Endothelial cell (in vitro differentiated cells): ENCODE measurements at regions not wholly inside any gene's neighbourhood (a gene's known extent, or its start where the extent isn't known, plus 50 kb on each side); places are given as distances from the start of the nearest gene placed in this dataset.
"Not testable (repeated sequence)": the region's sequence is repeated elsewhere in the genome, so short reads cannot be mapped to it uniquely, and the experiment has no call there.

Experiments used
- DNase-seq: peaks from one replicate; pipeline ENCODE4 v3.0.0; 2021; ENCODE audit warnings: low spot score
- H3K27ac Mint-ChIP-seq: one replicate; pipeline ENCODE4 v1.8.0; 2021; ENCODE audit warnings: mixed read lengths, inconsistent platforms; ENCODE audit not compliant: unreplicated experiment
- H3K27me3 Mint-ChIP-seq: one replicate; pipeline ENCODE4 v1.8.0; 2021; ENCODE audit warnings: mild to moderate bottlenecking, moderate library complexity, mixed read lengths, inconsistent platforms; ENCODE audit not compliant: unreplicated experiment
- H3K36me3 Mint-ChIP-seq: one replicate; pipeline ENCODE4 v1.8.0; 2021; ENCODE audit warnings: mild to moderate bottlenecking, low read depth, mixed read lengths, inconsistent platforms; ENCODE audit not compliant: unreplicated experiment
- H3K4me1 Mint-ChIP-seq: one replicate; pipeline ENCODE4 v1.8.0; 2021; ENCODE audit warnings: mild to moderate bottlenecking, mixed read lengths, inconsistent platforms; ENCODE audit not compliant: unreplicated experiment
- H3K4me3 Mint-ChIP-seq: one replicate; pipeline ENCODE4 v1.8.0; 2021; ENCODE audit warnings: mild to moderate bottlenecking, mixed read lengths, inconsistent platforms; ENCODE audit not compliant: unreplicated experiment
- H3K9me3 Mint-ChIP-seq: one replicate; pipeline ENCODE4 v1.8.0; 2021; ENCODE audit warnings: mixed read lengths, inconsistent platforms; ENCODE audit not compliant: unreplicated experiment
- CTCF ChIP-seq: fragments of 200-600 bp; sonication (generic); IDR thresholded peaks from one replicate; pipeline ENCODE4 v1.5.0; 2021; ENCODE audit warnings: antibody characterized with exemption; ENCODE audit not compliant: unreplicated experiment

- peaks cover 31% of the 10 kb centered on the region for H3K4me1 Mint-ChIP-seq
- no peaks in the 10 kb centered on the region for H3K9me3 Mint-ChIP-seq
- no peak for TF ChIP-seq CTCF
- no peak overlapping the region for H3K4me3 Mint-ChIP-seq
- H3K36me3 Mint-ChIP-seq = peaks cover 4% of the 10 kb centered on the region
- peaks cover 3% of the 10 kb centered on the region for H3K27me3 Mint-ChIP-seq
- no peak for DNase-seq
- no peak overlapping the region for H3K27ac Mint-ChIP-seq
Measured at GRCh38 chr22:49659281-49659923, 168.3 kb downstream of the BRD1 start.

- Mint-ChIP-seq H3K4me1 (peaks cover 31% of the 10 kb centered on the region), H3K27me3 (peaks cover 3% of the 10 kb centered on the region), H3K27ac (no peak overlapping the region), H3K4me3 (peak overlapping the region; percentile 35), H3K36me3 (peaks cover 4% of the 10 kb centered on the region), H3K9me3 (no peaks in the 10 kb centered on the region)
- DNase-seq = no peak
- no peak for TF ChIP-seq CTCF
Measured at GRCh38 chr22:49658902-49659280, 168.8 kb downstream of the BRD1 start.

- H3K27me3 Mint-ChIP-seq = peaks cover 3% of the 10 kb centered on the region
- no peak for TF ChIP-seq CTCF
- no peaks in the 10 kb centered on the region for H3K9me3 Mint-ChIP-seq
- peaks cover 4% of the 10 kb centered on the region for H3K36me3 Mint-ChIP-seq
- H3K27ac Mint-ChIP-seq = no peak overlapping the region
- DNase-seq = no peak
- peaks cover 28% of the 10 kb centered on the region for H3K4me1 Mint-ChIP-seq
- peak overlapping the region; percentile 73 for H3K4me3 Mint-ChIP-seq
Measured at GRCh38 chr22:49657974-49658590, 169.6 kb downstream of the BRD1 start.

- H3K36me3 Mint-ChIP-seq = peaks cover 4% of the 10 kb centered on the region
- peak; percentile 48 for DNase-seq
Measured at GRCh38 chr22:49657275-49657973, 170.2 kb downstream of the BRD1 start.

GRCh38 chr22:49656883-49657274 lies 170.8 kb downstream of the BRD1 start:
- Mint-ChIP-seq H3K4me3 (peak overlapping the region; percentile 50), H3K27ac (peak overlapping the region; percentile 93), H3K4me1 (peaks cover 22% of the 10 kb centered on the region)
- DNase-seq, H3K27me3 Mint-ChIP-seq, H3K36me3 Mint-ChIP-seq, H3K9me3 Mint-ChIP-seq: not testable (repeated sequence)

More at GRCh38 chr22:49657275-49657973, 170.2 kb downstream of the BRD1 start:
- Mint-ChIP-seq H3K4me1 (peaks cover 22% of the 10 kb centered on the region), H3K9me3 (no peaks in the 10 kb centered on the region), H3K27me3 (peaks cover 3% of the 10 kb centered on the region), H3K27ac (peak overlapping the region; percentile 93), H3K4me3 (peak overlapping the region; percentile 73)
- no peak for TF ChIP-seq CTCF
